GM12878 (cell line): ENCODE measurements at regions not wholly inside any gene's neighbourhood (a gene's known extent, or its start where the extent isn't known, plus 50 kb on each side); places are given as distances from the start of the nearest gene placed in this dataset.

Experiments used
- ATAC-seq: fragments of 200-7000 bp; cut with Tn5 transposase; 3 replicates; pipeline ENCODE4 v1.9.1; 2020; ENCODE audit warnings: mild to moderate bottlenecking, moderate library complexity
- BruUV-seq: library from RNA; stranded (reverse); fragments of 400-500 nt; replicated peaks from 2 replicates; lab custom pipeline; 2021; lab: Mats Ljungman, UMichigan
- CTCF ChIA-PET: fragments of 300-600 bp; sonication (Branson Sonifier 250); formaldehyde crosslinking; extraction: SDS; loops from one replicate; lab custom pipeline; 2021; ENCODE audit warnings: inconsistent platforms; lab: Yijun Ruan, JAX
- POLR2A ChIA-PET: fragments of 350-600 bp; formaldehyde crosslinking; extraction: SDS; loops from one replicate; lab custom pipeline; 2021; ENCODE audit warnings: inconsistent platforms; lab: Charles Lee
- RAD21 ChIA-PET: fragments of 300-600 bp; sonication (Branson Sonifier 250); formaldehyde crosslinking; loops from one replicate; lab custom pipeline; 2023; ENCODE audit warnings: antibody characterized with exemption; ENCODE audit not compliant: unreplicated experiment; lab: Charles Lee
- SMC1A ChIA-PET: fragments of 300-600 bp; sonication (Branson Sonifier 250); formaldehyde crosslinking; loops from one replicate; lab custom pipeline; 2023; ENCODE audit not compliant: unreplicated experiment, uncharacterized antibody; lab: Charles Lee
- DNase-seq: peaks from one replicate; pipeline ENCODE4 v3.0.0-alpha.2; 2011; ENCODE audit warnings: low read depth, low spot score
- FAIRE-seq: peaks from 3 replicates; lab custom pipeline; 2011; peaks lifted over from hg19 to GRCh38; lab: Jason Lieb, UNC
- H2AFZ ChIP-seq: 2 replicates; pipeline ENCODE4 v1.6.0; 2011; ENCODE audit warnings: low read depth, low read length, control low read depth; ENCODE audit not compliant: control insufficient read depth
- H3K27ac ChIP-seq: 2 replicates; pipeline ENCODE4 v1.5.1; 2011; ENCODE audit warnings: control low read depth; ENCODE audit not compliant: control insufficient read depth, insufficient read depth
- H3K27me3 ChIP-seq, 2 experiments: replicated peaks in 1 of 2; 2 replicates each; pipeline versions ENCODE4 v1.6.0 to v1.6.1; 2011; ENCODE audit warnings: low read length in 1 of 2; ENCODE audit not compliant: control insufficient read depth in 2 of 2, insufficient read depth in 2 of 2
- H3K36me3 ChIP-seq, 2 experiments: 2 replicates each; pipeline ENCODE4 v1.5.1; 2011; ENCODE audit warnings: low read length in 1 of 2; ENCODE audit not compliant: control insufficient read depth in 2 of 2, insufficient read depth in 2 of 2
- H3K4me1 ChIP-seq: 2 replicates; pipeline ENCODE4 v1.6.1; 2011; ENCODE audit warnings: mild to moderate bottlenecking, low read length, moderate library complexity, mixed read lengths; ENCODE audit not compliant: control insufficient read depth, insufficient read depth
- H3K4me2 ChIP-seq: 2 replicates; pipeline ENCODE4 v1.6.0; 2011; ENCODE audit warnings: control low read depth; ENCODE audit not compliant: control insufficient read depth, insufficient read depth
- H3K4me3 ChIP-seq: fragments of 200-600 bp; sonication (generic); 2 replicates; pipeline ENCODE4 v1.5.1; 2016
- H3K79me2 ChIP-seq: 2 replicates; pipeline ENCODE4 v1.6.0; 2011; ENCODE audit warnings: low read length; ENCODE audit not compliant: control insufficient read depth, insufficient read depth
- H3K9ac ChIP-seq: 2 replicates; pipeline ENCODE4 v1.8.0; 2011; ENCODE audit warnings: low read length, control low read depth, mixed read lengths; ENCODE audit not compliant: control insufficient read depth, insufficient read depth
- H3K9me3 ChIP-seq: replicated peaks from 3 replicates; pipeline ENCODE4 v1.5.1; 2011; ENCODE audit warnings: mild to moderate bottlenecking, low read length; ENCODE audit not compliant: control insufficient read depth, insufficient read depth
- H4K20me1 ChIP-seq: 2 replicates; pipeline ENCODE4 v1.6.0; 2011; ENCODE audit not compliant: control insufficient read depth, insufficient read depth
- CHD2 ChIP-seq: IDR thresholded peaks from 2 replicates; pipeline ENCODE4 v1.6.1; 2011; ENCODE audit warnings: low read depth, low read length, improper control_type of control experiment, borderline replicate concordance
- ETV6 ChIP-seq, 2 experiments: fragments of 450-650 bp in 1 of 2; IDR thresholded peaks in 1 of 2; conservative IDR thresholded peaks in 1 of 2; 2 replicates each; pipeline ENCODE4 v1.6.1; 2014; ENCODE audit warnings: antibody characterized with exemption in 1 of 2, borderline replicate concordance in 1 of 2, low read depth in 1 of 2, mild to moderate bottlenecking in 1 of 2, moderate library complexity in 1 of 2
- HDGF ChIP-seq: fragments of 450-650 bp; IDR thresholded peaks from 2 replicates; pipeline ENCODE4 v1.6.1; 2016; ENCODE audit warnings: antibody characterized with exemption
- HSF1 ChIP-seq: fragments of 150-350 bp; IDR thresholded peaks from 2 replicates; pipeline ENCODE4 v1.6.1; 2014; ENCODE audit warnings: mild to moderate bottlenecking, low read depth, low read length
- NFIC ChIP-seq: IDR thresholded peaks from 2 replicates; pipeline ENCODE4 v1.6.1; 2012; ENCODE audit warnings: low read depth, mild to moderate bottlenecking, inconsistent platforms, low read length, moderate library complexity
- NFYB ChIP-seq: IDR thresholded peaks from 2 replicates; pipeline ENCODE4 v1.6.1; 2011; ENCODE audit warnings: low read depth, mild to moderate bottlenecking, low read length, improper control_type of control experiment, moderate library complexity; ENCODE audit not compliant: insufficient read depth
- NR2C2 ChIP-seq: IDR thresholded peaks from 2 replicates; pipeline ENCODE4 v1.6.1; 2011; ENCODE audit warnings: borderline replicate concordance, low read depth; ENCODE audit not compliant: control insufficient read depth, insufficient read length
- POU2F2 ChIP-seq: IDR thresholded peaks from 3 replicates; pipeline ENCODE4 v1.6.1; 2011; ENCODE audit warnings: low read depth, mild to moderate bottlenecking, low read length, borderline replicate concordance
- RB1 ChIP-seq: fragments of 450-650 bp; formaldehyde crosslinking; IDR thresholded peaks from 2 replicates; pipeline ENCODE4 v1.6.1; 2017; ENCODE audit warnings: mild to moderate bottlenecking, borderline replicate concordance
- RELA ChIP-seq: fragments of 450-650 bp; IDR thresholded peaks from 2 replicates; pipeline ENCODE4 v1.8.0; 2014; ENCODE audit warnings: borderline replicate concordance; ENCODE audit not compliant: partially characterized antibody
- SMAD5 ChIP-seq: IDR thresholded peaks from 2 replicates; pipeline ENCODE4 v1.6.1; 2016; ENCODE audit warnings: antibody characterized with exemption, low read depth
- SPI1 ChIP-seq: IDR thresholded peaks from 2 replicates; pipeline ENCODE4 v1.6.1; 2011; ENCODE audit warnings: low read depth, mild to moderate bottlenecking, low read length, moderate library complexity, borderline replicate concordance; ENCODE audit not compliant: insufficient read depth
- TCF7 ChIP-seq: IDR thresholded peaks from 2 replicates; pipeline ENCODE4 v1.6.1; 2014; ENCODE audit warnings: antibody characterized with exemption, borderline replicate concordance
- ZNF274 ChIP-seq: IDR thresholded peaks from one replicate; pipeline ENCODE4 v1.8.0; 2011; ENCODE audit not compliant: insufficient read length, insufficient read depth
- WGBS: methylation state at CpG from one replicate; pipeline ENCODE4 v1.1.6; 2016; ENCODE audit warnings: low lambda C conversion rate; ENCODE audit not compliant: insufficient replicate concordance, insufficient coverage; ENCODE audit errors: missing lambda C conversion rate; 5-methylcytosine and 5-hydroxymethylcytosine counted together
- in situ Hi-C: fragments of 300-500 bp; cut with MboI; formaldehyde crosslinking; loops from 9 replicates; pipeline ENCODE4 v1.14.3; 2018; ENCODE audit warnings: mixed read lengths
- intact Hi-C: fragments of 100-400 bp; cut with micrococcal nuclease; formaldehyde crosslinking; loops from one replicate; pipeline ENCODE4 v1.14.2; 2022; ENCODE audit not compliant: unreplicated experiment
- TF ChIP-seq, protein P1 (sequence below): IDR thresholded peaks from 2 replicates; pipeline ENCODE4 v1.6.1; 2011; ENCODE audit warnings: low read depth, mild to moderate bottlenecking, low read length, moderate library complexity, borderline replicate concordance; ENCODE audit errors: extremely low read depth

DNA sequence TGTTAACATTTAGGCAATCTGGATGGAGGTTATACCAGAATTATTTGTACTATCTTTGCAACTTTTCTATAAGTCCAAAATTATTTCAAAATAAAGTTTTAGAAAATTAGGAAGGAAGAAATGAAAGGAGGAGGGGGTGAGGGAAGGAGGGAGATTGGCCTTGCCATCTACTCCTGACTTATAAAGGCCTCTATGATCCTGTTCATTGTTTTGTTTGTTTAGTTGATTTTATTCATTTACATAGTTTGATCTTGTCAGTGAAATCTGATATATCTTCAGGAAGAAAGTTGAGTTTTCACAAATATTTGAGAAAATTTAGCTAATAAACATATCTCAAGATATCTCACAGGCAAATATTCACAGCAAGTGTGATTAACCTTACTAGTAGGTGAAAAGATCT, 189.3 kb upstream of the NOCT start:
- no TSS peak for BruUV-seq
- ATAC-seq, result no peak
- in situ Hi-C loops (no loop called here), intact Hi-C loops (no loop called here)
- FAIRE-seq, result no peak
- Histone ChIP-seq H3K4me3 (no peak overlapping the region), H3K27ac (no peak overlapping the region), H3K4me1 (no peaks in the 10 kb centered on the region), H3K4me2 (no peak overlapping the region), H3K9me3 (no peaks in the 10 kb centered on the region), H3K79me2 (no peaks in the 10 kb centered on the region), H3K9ac (no peak overlapping the region), H3K27me3 (peaks cover 1 to 3% of the 10 kb centered on the region in 2 experiments; a peak in 1 of 4 replicates), H2AFZ (no peak overlapping the region), H3K36me3 (no peaks in the 10 kb centered on the region)
- CTCF ChIA-PET, result no interaction called here
- RAD21 ChIA-PET, result interaction anchor here (0.7 kb wide), 1 partner anchor 27 kb away, joined by 4 read pairs; no protein-coding TSS in a partner anchor
- SMC1A ChIA-PET, result no interaction called here
- DNase-seq, result no peak
- no peak for TF ChIP-seq HSF1
- TF ChIP-seq CHD2, result no peak
- TF ChIP-seq, all 136 proteins: peak for 0
- POLR2A ChIA-PET, result no interaction called here
- H4K20me1 ChIP-seq, result no peaks in the 10 kb centered on the region

- no peak overlapping the region for H3K27ac ChIP-seq
- H3K9me3 ChIP-seq, result no peaks in the 10 kb centered on the region
- no TSS peak for BruUV-seq
- WGBS, result 11% methylated on average over 3 of the region's 3 CpGs
- no peaks in the 10 kb centered on the region for H4K20me1 ChIP-seq
- H3K36me3 ChIP-seq, result no peaks in the 10 kb centered on the region
- ChIA-PET CTCF (no interaction called here), POLR2A (no interaction called here), RAD21 (no interaction called here), SMC1A (no interaction called here)
- H3K4me1 ChIP-seq, result no peaks in the 10 kb centered on the region
- DNase-seq (no peak), FAIRE-seq (no peak), ATAC-seq (no peak)
- no peaks in the 10 kb centered on the region for H3K79me2 ChIP-seq
- H3K9ac ChIP-seq, result no peak overlapping the region
- H2AFZ ChIP-seq, result no peak overlapping the region
- peaks cover 0 to 3% of the 10 kb centered on the region in 2 experiments; a peak in 1 of 4 replicates for H3K27me3 ChIP-seq
- no peak overlapping the region for H3K4me3 ChIP-seq
- in situ Hi-C loops, result no loop called here
- H3K4me2 ChIP-seq, result no peak overlapping the region
- intact Hi-C loops, result no loop called here
- TF ChIP-seq SMAD5, result no peak
- TF ChIP-seq RELA, result no peak
- TF ChIP-seq NFYB, result no peak
- TF ChIP-seq SPI1, result no peak
- TF ChIP-seq NFIC, result no peak
- no peak for TF ChIP-seq POU2F2
- no peak for TF ChIP-seq HDGF
- no peak for TF ChIP-seq NR2C2
- no peak for TF ChIP-seq ZNF274
- TF ChIP-seq ETV6 (conservative IDR thresholded peaks at IDR 0.05 in 1 of 2, IDR thresholded peaks at IDR 0.05 in 1 of 2; ENCODE audit: borderline replicate concordance in 1 of 2, low read depth in 1 of 2), result no peak
- no peak for TF ChIP-seq RB1
- TF ChIP-seq, protein P1, sequence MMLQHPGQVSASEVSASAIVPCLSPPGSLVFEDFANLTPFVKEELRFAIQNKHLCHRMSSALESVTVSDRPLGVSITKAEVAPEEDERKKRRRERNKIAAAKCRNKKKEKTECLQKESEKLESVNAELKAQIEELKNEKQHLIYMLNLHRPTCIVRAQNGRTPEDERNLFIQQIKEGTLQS, result no peak
- TF ChIP-seq TCF7, result no peak
These were observed 194.2 kb upstream of the NOCT start for GRCh38 chr4:138821331-138821730.
